GM18907 (cell line): ENCODE measurements at regions not wholly inside any gene's neighbourhood (a gene's known extent, or its start where the extent isn't known, plus 50 kb on each side); places are given as distances from the start of the nearest gene placed in this dataset.
"Not testable (repeated sequence)": the region's sequence is repeated elsewhere in the genome, so short reads cannot be mapped to it uniquely, and the experiment has no call there.

Experiments
- ATAC-seq: cut with Tn5 transposase; IDR thresholded peaks from one replicate; pipeline ENCODE4 v1.9.1; 2021; ENCODE audit warnings: mild to moderate bottlenecking, moderate library complexity; ENCODE audit not compliant: unreplicated experiment

- ATAC-seq = no peak
These were observed 1256.8 kb upstream of the FLRT2 start for GRCh38 chr14:84273181-84273580.

GRCh38 chr14:84282618-84283017 lies 1247.3 kb upstream of the FLRT2 start:
- ATAC-seq = no peak

DNA sequence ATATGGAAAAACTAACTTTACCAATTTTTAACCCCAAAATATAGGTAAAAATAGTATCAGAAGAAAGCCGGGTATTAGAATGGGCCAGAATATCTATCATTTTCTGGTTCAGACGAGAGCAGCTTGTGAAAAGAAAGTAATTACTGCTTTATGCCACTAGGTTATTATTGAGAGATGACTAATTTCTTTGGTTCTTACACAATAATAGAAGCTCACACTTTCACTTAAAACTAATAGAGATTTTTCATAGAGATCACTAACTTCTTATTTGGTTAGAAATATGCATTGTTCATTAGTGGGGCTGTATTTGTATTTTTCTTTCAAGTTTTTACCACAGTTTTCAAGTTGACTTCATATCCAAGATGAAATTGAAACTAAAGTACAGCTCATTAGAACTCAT lies 1241.2 kb upstream of the FLRT2 start:
- ATAC-seq = no peak

GRCh38 chr14:84298663-84299195 lies 1231.2 kb upstream of the FLRT2 start:
- no peak for ATAC-seq

- ATAC-seq = no peak
These were observed 1226.8 kb upstream of the FLRT2 start for GRCh38 chr14:84303140-84303539.

- ATAC-seq = no peak
These were observed 1217.4 kb upstream of the FLRT2 start for GRCh38 chr14:84312551-84312950.

DNA sequence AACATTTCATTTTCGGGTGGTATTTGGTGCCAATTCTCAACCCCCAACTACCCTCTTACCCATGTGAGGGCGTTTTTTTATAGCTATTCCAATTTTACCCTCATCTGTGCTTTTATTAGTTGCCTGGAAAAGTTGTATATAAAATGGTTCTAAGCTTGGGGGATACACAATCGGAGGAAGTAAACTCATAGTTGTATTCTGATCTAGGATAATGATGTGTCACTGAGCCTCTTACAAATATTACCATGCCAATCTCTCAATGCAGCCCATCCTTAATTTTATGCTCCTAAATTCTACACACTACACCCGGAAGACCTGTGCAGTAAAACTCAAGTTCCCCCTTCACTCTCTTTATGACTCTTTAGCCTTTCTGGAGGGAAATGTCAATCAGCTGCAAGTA lies 1206.5 kb upstream of the FLRT2 start:
- no peak for ATAC-seq

- no peak for ATAC-seq
These were observed 1206.0 kb upstream of the FLRT2 start for GRCh38 chr14:84323978-84324377.

DNA sequence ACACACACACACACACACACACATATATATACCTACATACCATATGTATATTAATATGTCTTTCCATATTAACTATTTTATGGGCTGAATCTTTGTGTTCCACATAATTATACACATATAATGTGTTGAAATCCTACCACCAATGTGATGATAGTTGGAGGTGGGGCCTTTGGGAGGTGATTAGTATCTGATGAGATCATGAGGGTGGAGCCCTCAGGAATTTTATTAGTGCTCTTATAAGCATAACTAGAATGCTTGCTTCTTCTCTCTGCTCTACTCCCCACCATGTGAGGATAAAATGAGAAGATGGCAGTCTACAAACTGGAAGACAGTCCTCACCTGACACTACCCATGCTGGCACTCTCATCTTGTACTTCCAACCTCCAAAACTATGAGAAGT lies 1193.5 kb upstream of the FLRT2 start:
- ATAC-seq = no peak

GRCh38 chr14:84340938-84341337 lies 1189.0 kb upstream of the FLRT2 start:
- ATAC-seq = no peak

DNA sequence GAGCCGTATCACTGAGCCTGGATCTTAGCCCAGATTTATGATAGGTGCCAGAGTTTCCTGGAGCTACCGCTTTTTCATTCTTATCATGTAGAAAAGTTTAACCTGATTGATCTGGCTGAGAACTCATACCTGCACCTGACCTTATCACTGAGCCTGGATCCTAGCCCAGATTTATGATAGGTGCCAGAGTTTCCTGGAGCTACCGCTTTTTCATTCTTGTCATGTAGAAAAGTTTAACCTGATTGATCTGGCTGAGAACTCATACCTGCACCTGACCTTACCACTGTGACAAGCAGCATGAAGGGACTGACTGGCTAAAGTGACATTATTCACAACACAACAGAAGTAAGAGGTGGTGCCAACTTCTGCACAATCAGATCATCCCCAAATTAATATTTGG lies 1188.1 kb upstream of the FLRT2 start:
- not testable (repeated sequence) for ATAC-seq

- ATAC-seq = no peak
These were observed 1186.3 kb upstream of the FLRT2 start for GRCh38 chr14:84343656-84344055.

DNA sequence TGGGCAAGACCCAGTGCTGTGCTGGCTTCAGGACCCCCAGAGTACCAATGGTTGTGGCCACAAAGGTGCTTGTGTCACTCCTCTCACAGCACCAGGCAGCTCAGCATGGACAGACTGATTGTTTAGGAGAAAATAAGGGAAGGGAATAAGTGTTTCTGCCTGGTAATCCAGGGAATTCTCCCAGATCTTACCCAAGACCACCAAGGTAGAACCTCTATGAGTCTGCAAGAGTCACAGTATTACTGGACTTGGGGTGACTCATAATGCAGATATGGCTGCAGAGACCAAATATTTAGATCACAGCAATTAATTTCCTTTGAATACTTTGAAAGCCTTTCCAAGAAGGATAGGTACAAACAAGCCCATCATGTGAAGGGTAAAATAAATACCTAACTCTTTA lies 1178.3 kb upstream of the FLRT2 start:
- ATAC-seq = no peak

GRCh38 chr14:84361476-84361875 lies 1168.5 kb upstream of the FLRT2 start:
- ATAC-seq = no peak

- no peak for ATAC-seq
These were observed 1154.7 kb upstream of the FLRT2 start for GRCh38 chr14:84375235-84375634.

DNA sequence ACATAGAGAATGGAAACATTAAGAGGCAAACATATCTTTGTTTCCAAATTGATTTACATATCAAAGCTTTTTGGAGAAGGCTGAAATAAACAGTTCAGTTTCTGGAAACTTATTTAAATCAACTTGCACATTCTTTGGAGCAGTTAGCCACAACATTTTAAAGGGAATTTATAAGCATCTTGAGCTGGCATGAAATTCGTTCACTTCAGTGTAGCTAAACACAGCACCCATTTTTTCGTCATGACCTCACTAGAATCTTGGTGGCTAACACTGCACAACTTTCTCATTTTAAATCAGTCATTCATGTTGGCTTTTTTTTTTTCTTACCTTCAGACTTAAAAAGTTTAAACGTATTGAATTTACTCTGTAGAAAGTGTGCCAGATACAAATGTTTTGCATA lies 1139.9 kb upstream of the FLRT2 start:
- no peak for ATAC-seq

GRCh38 chr14:84397631-84398030 lies 1132.3 kb upstream of the FLRT2 start:
- ATAC-seq = no peak

DNA sequence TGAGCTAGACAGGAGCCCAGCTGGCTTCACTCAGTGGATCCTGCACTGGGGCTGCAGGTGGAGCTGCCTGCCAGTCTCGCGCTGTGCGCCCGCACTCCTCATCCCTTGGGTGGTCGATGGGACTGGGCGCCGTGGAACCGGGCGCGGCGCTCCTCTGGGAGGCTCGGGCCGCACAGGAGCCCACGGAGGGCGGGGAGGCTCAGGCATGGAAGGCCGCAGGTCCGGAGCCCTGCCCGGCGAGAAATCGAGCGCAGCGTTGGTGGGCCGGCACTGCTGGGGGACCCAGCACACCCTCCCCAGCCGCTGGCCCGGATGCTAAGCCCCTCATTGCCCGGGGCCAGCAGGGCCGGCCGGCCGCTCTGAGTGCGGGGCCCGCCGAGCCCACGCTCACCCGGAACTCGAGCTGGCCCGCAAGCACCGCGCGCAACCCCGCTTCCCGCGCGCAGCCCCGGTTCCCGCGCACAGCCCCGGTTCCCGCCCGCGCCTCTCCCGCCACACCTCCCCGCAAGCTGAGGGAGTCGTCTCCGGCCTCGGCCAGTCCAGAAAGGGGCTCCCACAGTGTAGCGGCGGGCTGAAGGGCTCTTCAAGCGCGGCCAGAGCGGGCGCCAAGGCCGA lies 1130.5 kb upstream of the FLRT2 start:
- ATAC-seq = no peak

GRCh38 chr14:84401631-84402030 lies 1128.3 kb upstream of the FLRT2 start:
- no peak for ATAC-seq

GRCh38 chr14:84403585-84403984 lies 1126.4 kb upstream of the FLRT2 start:
- no peak for ATAC-seq

- ATAC-seq = no peak
These were observed 1125.7 kb upstream of the FLRT2 start for GRCh38 chr14:84404246-84404645.

DNA sequence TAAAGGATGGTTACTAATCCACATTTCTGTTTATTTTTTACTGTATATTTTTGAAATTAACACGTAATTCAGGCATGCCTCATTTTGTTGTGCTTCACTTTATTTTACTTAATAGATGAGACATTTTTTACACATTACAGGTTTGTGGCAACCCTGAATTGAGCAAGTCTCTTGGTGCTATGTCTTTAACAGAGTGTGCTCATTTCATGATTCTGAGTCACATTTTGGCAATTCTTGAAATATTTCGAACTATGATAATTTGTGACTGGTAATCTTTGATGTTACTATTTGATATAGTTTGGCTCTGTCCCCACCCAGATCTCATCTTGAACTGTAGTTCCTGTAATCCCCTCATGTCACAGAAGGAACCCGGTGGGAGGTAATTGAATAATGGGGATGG lies 1120.5 kb upstream of the FLRT2 start:
- ATAC-seq = no peak

- no peak for ATAC-seq
These were observed 1119.6 kb upstream of the FLRT2 start for GRCh38 chr14:84410344-84410743.
